ENCODE measurements at regions not wholly inside any gene's neighbourhood (a gene's known extent, or its start where the extent isn't known, plus 50 kb on each side); places are given as distances from the start of the nearest gene placed in this dataset.

- DNase-seq (ENCODE audit: extremely low read depth in 1 of 11, low read depth in 9 of 11, low spot score in 4 of 11) = no peak
Measured at GRCh38 chr11:28713850-28714249, 605.7 kb downstream of the METTL15 start.

- DNase-seq (ENCODE audit: extremely low read depth in 1 of 11, low read depth in 9 of 11, low spot score in 4 of 11) = no peak
Measured at GRCh38 chr11:28708075-28708474, 599.9 kb downstream of the METTL15 start.

- no peak for DNase-seq (ENCODE audit: extremely low read depth in 1 of 11, low read depth in 9 of 11, low spot score in 4 of 11)
Measured at GRCh38 chr11:28704801-28705200, 596.6 kb downstream of the METTL15 start.

GRCh38 chr11:28703371-28703770 lies 595.2 kb downstream of the METTL15 start:
- no peak for DNase-seq (ENCODE audit: extremely low read depth in 1 of 11, low read depth in 9 of 11, low spot score in 4 of 11)

- DNase-seq (ENCODE audit: extremely low read depth in 1 of 11, low read depth in 9 of 11, low spot score in 4 of 11) = no peak
Measured at GRCh38 chr11:28702871-28703270, 594.7 kb downstream of the METTL15 start.

- DNase-seq (ENCODE audit: extremely low read depth in 1 of 11, low read depth in 9 of 11, low spot score in 4 of 11) = no peak
Measured at GRCh38 chr11:28702450-28702790, 594.2 kb downstream of the METTL15 start.

- DNase-seq (ENCODE audit: extremely low read depth in 1 of 11, low read depth in 9 of 11, low spot score in 4 of 11) = no peak
Measured at GRCh38 chr11:28701760-28702449, 593.7 kb downstream of the METTL15 start.

- no peak for DNase-seq (ENCODE audit: extremely low read depth in 1 of 11, low read depth in 9 of 11, low spot score in 4 of 11)
Measured at GRCh38 chr11:28699701-28700100, 591.5 kb downstream of the METTL15 start.

GRCh38 chr11:28697920-28698827 lies 590.0 kb downstream of the METTL15 start:
- DNase-seq (ENCODE audit: extremely low read depth in 1 of 11, low read depth in 9 of 11, low spot score in 4 of 11) = peak in 1 of 11 donors; percentile 56

GRCh38 chr11:28696591-28696990 lies 588.4 kb downstream of the METTL15 start:
- DNase-seq (ENCODE audit: extremely low read depth in 1 of 11, low read depth in 9 of 11, low spot score in 4 of 11) = no peak

GRCh38 chr11:28690746-28691145 lies 582.6 kb downstream of the METTL15 start:
- no peak for DNase-seq (ENCODE audit: extremely low read depth in 1 of 11, low read depth in 9 of 11, low spot score in 4 of 11)

- peak in 2 of 11 donors; percentile 39 to 54 for DNase-seq (ENCODE audit: extremely low read depth in 1 of 11, low read depth in 9 of 11, low spot score in 4 of 11)
Measured at GRCh38 chr11:28684011-28684586, 575.9 kb downstream of the METTL15 start.

GRCh38 chr11:28679795-28680468 lies 571.7 kb downstream of the METTL15 start:
- DNase-seq (ENCODE audit: extremely low read depth in 1 of 11, low read depth in 9 of 11, low spot score in 4 of 11) = no peak

- DNase-seq (ENCODE audit: extremely low read depth in 1 of 11, low read depth in 9 of 11, low spot score in 4 of 11) = no peak
Measured at GRCh38 chr11:28677721-28678120, 569.5 kb downstream of the METTL15 start.

GRCh38 chr11:28675183-28675582 lies 567.0 kb downstream of the METTL15 start:
- no peak for DNase-seq (ENCODE audit: extremely low read depth in 1 of 11, low read depth in 9 of 11, low spot score in 4 of 11)

GRCh38 chr11:28674433-28675103 lies 566.4 kb downstream of the METTL15 start:
- DNase-seq (ENCODE audit: extremely low read depth in 1 of 11, low read depth in 9 of 11, low spot score in 4 of 11) = peak in 1 of 11 donors; percentile 24

GRCh38 chr11:28673691-28674432 lies 565.7 kb downstream of the METTL15 start:
- no peak for DNase-seq (ENCODE audit: extremely low read depth in 1 of 11, low read depth in 9 of 11, low spot score in 4 of 11)

GRCh38 chr11:28671274-28671673 lies 563.1 kb downstream of the METTL15 start:
- no peak for DNase-seq (ENCODE audit: extremely low read depth in 1 of 11, low read depth in 9 of 11, low spot score in 4 of 11)
